ENCODE measurements at regions not wholly inside any gene's neighbourhood (a gene's known extent, or its start where the extent isn't known, plus 50 kb on each side); places are given as distances from the start of the nearest gene placed in this dataset.

GRCh38 chr12:118813778-118814357 is 167.5 kb upstream of the SRRM4 start:
- Histone ChIP-seq H3K4me1 (ENCODE audit: control insufficient read depth, extremely low read depth, insufficient read depth, low read length) (no peaks in the 10 kb centered on the region), H3K27ac (ENCODE audit: insufficient read depth, low read length) (no peak overlapping the region), H3K79me2 (ENCODE audit: control insufficient read depth, insufficient read depth, low read length) (no peaks in the 10 kb centered on the region), H3K4me3 (replicated peaks in 1 of 4; ENCODE audit: control extremely low read depth in 1 of 4, insufficient read depth in 1 of 4, low read depth in 3 of 4, low read length in 4 of 4) (no peak overlapping the region), H3K4me2 (ENCODE audit: extremely low read depth, insufficient read depth, low read length) (no peak overlapping the region), H4K20me1 (ENCODE audit: control insufficient read depth, extremely low read depth, insufficient read depth, low read length) (no peaks in the 10 kb centered on the region), H2AFZ (ENCODE audit: low read length) (no peak overlapping the region), H3K9me3 (ENCODE audit: control insufficient read depth, insufficient read depth, low read depth, low read length) (no peaks in the 10 kb centered on the region), H3K9ac (ENCODE audit: insufficient read depth, low read length) (no peak overlapping the region), H3K36me3 (ENCODE audit: control insufficient read depth, insufficient read depth, low read length) (no peaks in the 10 kb centered on the region), H3K27me3 (ENCODE audit: control insufficient read depth, insufficient read depth, low read length) (no peaks in the 10 kb centered on the region)
- no peak for DNase-seq (ENCODE audit: low read depth in 2 of 2)
- no peak for TF ChIP-seq EZH2 (IDR thresholded peaks at IDR 0.05; ENCODE audit: low read length, missing control alignments)
- no peak for TF ChIP-seq CTCF (conservative IDR thresholded peaks at IDR 0.05 in 1 of 2, IDR thresholded peaks at IDR 0.05 in 1 of 2; ENCODE audit: low read depth in 1 of 2, low read length in 2 of 2)

- Histone ChIP-seq H3K36me3 (ENCODE audit: control insufficient read depth, insufficient read depth, low read length) (no peaks in the 10 kb centered on the region), H3K4me2 (ENCODE audit: extremely low read depth, insufficient read depth, low read length) (no peak overlapping the region), H2AFZ (ENCODE audit: low read length) (no peak overlapping the region), H3K4me3 (replicated peaks in 1 of 4; ENCODE audit: control extremely low read depth in 1 of 4, insufficient read depth in 1 of 4, low read depth in 3 of 4, low read length in 4 of 4) (no peak overlapping the region), H3K9me3 (ENCODE audit: control insufficient read depth, insufficient read depth, low read depth, low read length) (no peaks in the 10 kb centered on the region), H4K20me1 (ENCODE audit: control insufficient read depth, extremely low read depth, insufficient read depth, low read length) (no peaks in the 10 kb centered on the region), H3K4me1 (ENCODE audit: control insufficient read depth, extremely low read depth, insufficient read depth, low read length) (no peaks in the 10 kb centered on the region), H3K9ac (ENCODE audit: insufficient read depth, low read length) (no peak overlapping the region), H3K27ac (ENCODE audit: insufficient read depth, low read length) (no peak overlapping the region), H3K79me2 (ENCODE audit: control insufficient read depth, insufficient read depth, low read length) (no peaks in the 10 kb centered on the region), H3K27me3 (ENCODE audit: control insufficient read depth, insufficient read depth, low read length) (no peaks in the 10 kb centered on the region)
- no peak for DNase-seq (ENCODE audit: low read depth in 2 of 2)
- TF ChIP-seq EZH2 (IDR thresholded peaks at IDR 0.05; ENCODE audit: low read length, missing control alignments) (no peak), CTCF (conservative IDR thresholded peaks at IDR 0.05 in 1 of 2, IDR thresholded peaks at IDR 0.05 in 1 of 2; ENCODE audit: low read depth in 1 of 2, low read length in 2 of 2) (no peak)
Observed at GRCh38 chr12:118816296-118816695, 165.0 kb upstream of the SRRM4 start.

- H4K20me1 ChIP-seq (ENCODE audit: control insufficient read depth, extremely low read depth, insufficient read depth, low read length), result no peaks in the 10 kb centered on the region
- H2AFZ ChIP-seq (ENCODE audit: low read length), result no peak overlapping the region
- no peaks in the 10 kb centered on the region for H3K79me2 ChIP-seq (ENCODE audit: control insufficient read depth, insufficient read depth, low read length)
- H3K4me1 ChIP-seq (ENCODE audit: control insufficient read depth, extremely low read depth, insufficient read depth, low read length), result no peaks in the 10 kb centered on the region
- no peaks in the 10 kb centered on the region for H3K27me3 ChIP-seq (ENCODE audit: control insufficient read depth, insufficient read depth, low read length)
- no peak for DNase-seq (ENCODE audit: low read depth in 2 of 2)
- no peak overlapping the region for H3K27ac ChIP-seq (ENCODE audit: insufficient read depth, low read length)
- no peak for TF ChIP-seq CTCF (conservative IDR thresholded peaks at IDR 0.05 in 1 of 2, IDR thresholded peaks at IDR 0.05 in 1 of 2; ENCODE audit: low read depth in 1 of 2, low read length in 2 of 2)
- no peak for TF ChIP-seq EZH2 (IDR thresholded peaks at IDR 0.05; ENCODE audit: low read length, missing control alignments)
- no peak overlapping the region for H3K4me2 ChIP-seq (ENCODE audit: extremely low read depth, insufficient read depth, low read length)
- no peaks in the 10 kb centered on the region for H3K36me3 ChIP-seq (ENCODE audit: control insufficient read depth, insufficient read depth, low read length)
- no peak overlapping the region for H3K4me3 ChIP-seq (replicated peaks in 1 of 4; ENCODE audit: control extremely low read depth in 1 of 4, insufficient read depth in 1 of 4, low read depth in 3 of 4, low read length in 4 of 4)
- no peaks in the 10 kb centered on the region for H3K9me3 ChIP-seq (ENCODE audit: control insufficient read depth, insufficient read depth, low read depth, low read length)
- H3K9ac ChIP-seq (ENCODE audit: insufficient read depth, low read length), result no peak overlapping the region
Observed at GRCh38 chr12:118821386-118821925, 159.9 kb upstream of the SRRM4 start.
